IMR-90 (cell line): ENCODE measurements at regions not wholly inside any gene's neighbourhood (a gene's known extent, or its start where the extent isn't known, plus 50 kb on each side); places are given as distances from the start of the nearest gene placed in this dataset.

Experiments used
- BHLHE40 ChIP-seq: fragments of 150-350 bp; IDR thresholded peaks from 2 replicates; pipeline ENCODE4 v1.6.1; 2016; ENCODE audit warnings: mild to moderate bottlenecking, low read depth, low read length
- CEBPB ChIP-seq: IDR thresholded peaks from 2 replicates; pipeline ENCODE4 v1.6.1; 2012; ENCODE audit warnings: low read depth, low read length, improper control_type of control experiment
- MAFK ChIP-seq: IDR thresholded peaks from 2 replicates; pipeline ENCODE4 v1.6.1; 2012; ENCODE audit warnings: low read depth, low read length, improper control_type of control experiment
- TF ChIP-seq, protein P1 (sequence below): conservative IDR thresholded peaks from 2 replicates; pipeline ENCODE4 v1.5.1; 2012; ENCODE audit warnings: mild to moderate bottlenecking, low read depth, low read length, improper control_type of control experiment

- TF ChIP-seq, protein P1, sequence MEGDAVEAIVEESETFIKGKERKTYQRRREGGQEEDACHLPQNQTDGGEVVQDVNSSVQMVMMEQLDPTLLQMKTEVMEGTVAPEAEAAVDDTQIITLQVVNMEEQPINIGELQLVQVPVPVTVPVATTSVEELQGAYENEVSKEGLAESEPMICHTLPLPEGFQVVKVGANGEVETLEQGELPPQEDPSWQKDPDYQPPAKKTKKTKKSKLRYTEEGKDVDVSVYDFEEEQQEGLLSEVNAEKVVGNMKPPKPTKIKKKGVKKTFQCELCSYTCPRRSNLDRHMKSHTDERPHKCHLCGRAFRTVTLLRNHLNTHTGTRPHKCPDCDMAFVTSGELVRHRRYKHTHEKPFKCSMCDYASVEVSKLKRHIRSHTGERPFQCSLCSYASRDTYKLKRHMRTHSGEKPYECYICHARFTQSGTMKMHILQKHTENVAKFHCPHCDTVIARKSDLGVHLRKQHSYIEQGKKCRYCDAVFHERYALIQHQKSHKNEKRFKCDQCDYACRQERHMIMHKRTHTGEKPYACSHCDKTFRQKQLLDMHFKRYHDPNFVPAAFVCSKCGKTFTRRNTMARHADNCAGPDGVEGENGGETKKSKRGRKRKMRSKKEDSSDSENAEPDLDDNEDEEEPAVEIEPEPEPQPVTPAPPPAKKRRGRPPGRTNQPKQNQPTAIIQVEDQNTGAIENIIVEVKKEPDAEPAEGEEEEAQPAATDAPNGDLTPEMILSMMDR: no peak
- TF ChIP-seq MAFK (no peak), CEBPB (no peak), BHLHE40 (no peak)
Observed at GRCh38 chr5:92942762-92943161, 638.3 kb downstream of the NR2F1-AS1 start.
